ENCODE measurements at regions not wholly inside any gene's neighbourhood (a gene's known extent, or its start where the extent isn't known, plus 50 kb on each side); places are given as distances from the start of the nearest gene placed in this dataset.

GRCh38 chr18:54700580-54700979 is 109.5 kb downstream of the DYNAP start:
- H3K9me3 ChIP-seq (ENCODE audit: insufficient read depth, low read length, severe bottlenecking): no peaks in the 10 kb centered on the region

GRCh38 chr18:54702686-54703085 is 111.6 kb downstream of the DYNAP start:
- Histone ChIP-seq H3K79me2 (ENCODE audit: insufficient read depth, low read length) (no peaks in the 10 kb centered on the region), H3K4me2 (ENCODE audit: insufficient read depth, low read length) (no peak overlapping the region), H3K27me3 (ENCODE audit: insufficient read depth, low read length, poor library complexity) (no peaks in the 10 kb centered on the region), H3K4me3 (ENCODE audit: low read depth in 1 of 2, low read length in 2 of 2) (no peak overlapping the region), H2AFZ (ENCODE audit: low read depth, low read length) (no peak overlapping the region), H4K20me1 (ENCODE audit: insufficient read depth, low read length) (no peaks in the 10 kb centered on the region), H3K36me3 (ENCODE audit: insufficient read depth, low read length) (no peaks in the 10 kb centered on the region), H3K27ac (ENCODE audit: low read length) (no peak overlapping the region), H3K9ac (ENCODE audit: low read depth, low read length) (no peak overlapping the region), H3K4me1 (ENCODE audit: insufficient read depth, low read length) (no peaks in the 10 kb centered on the region), H3K9me3 (ENCODE audit: insufficient read depth, low read length, severe bottlenecking) (no peaks in the 10 kb centered on the region)
- no peak for TF ChIP-seq CTCF (IDR thresholded peaks at IDR 0.05; ENCODE audit: borderline replicate concordance, extremely low read depth, low read length, poor library complexity, severe bottlenecking)
- TF ChIP-seq EZH2 (IDR thresholded peaks at IDR 0.05; ENCODE audit: borderline replicate concordance, low read depth, low read length, severe bottlenecking): no peak
- ATAC-seq (ENCODE audit: insufficient read depth, low read depth) (no peak), DNase-seq (no peak)

More at GRCh38 chr18:54700580-54700979, 109.5 kb downstream of the DYNAP start:
- H3K27me3 ChIP-seq (ENCODE audit: insufficient read depth, low read length, poor library complexity): no peaks in the 10 kb centered on the region
- no peaks in the 10 kb centered on the region for H4K20me1 ChIP-seq (ENCODE audit: insufficient read depth, low read length)
- no peak overlapping the region for H3K9ac ChIP-seq (ENCODE audit: low read depth, low read length)
- no peaks in the 10 kb centered on the region for H3K36me3 ChIP-seq (ENCODE audit: insufficient read depth, low read length)
- H3K79me2 ChIP-seq (ENCODE audit: insufficient read depth, low read length): no peaks in the 10 kb centered on the region
- H3K27ac ChIP-seq (ENCODE audit: low read length): no peak overlapping the region
- TF ChIP-seq CTCF (IDR thresholded peaks at IDR 0.05; ENCODE audit: borderline replicate concordance, extremely low read depth, low read length, poor library complexity, severe bottlenecking): no peak
- TF ChIP-seq EZH2 (IDR thresholded peaks at IDR 0.05; ENCODE audit: borderline replicate concordance, low read depth, low read length, severe bottlenecking): no peak
- no peak overlapping the region for H3K4me3 ChIP-seq (ENCODE audit: low read depth in 1 of 2, low read length in 2 of 2)
- ATAC-seq (ENCODE audit: insufficient read depth, low read depth) (no peak), DNase-seq (no peak)
- no peak overlapping the region for H3K4me2 ChIP-seq (ENCODE audit: insufficient read depth, low read length)
- no peaks in the 10 kb centered on the region for H3K4me1 ChIP-seq (ENCODE audit: insufficient read depth, low read length)
- H2AFZ ChIP-seq (ENCODE audit: low read depth, low read length): no peak overlapping the region

- Histone ChIP-seq H3K27ac (ENCODE audit: low read length) (no peak overlapping the region), H3K36me3 (ENCODE audit: insufficient read depth, low read length) (no peaks in the 10 kb centered on the region), H3K27me3 (ENCODE audit: insufficient read depth, low read length, poor library complexity) (no peaks in the 10 kb centered on the region), H4K20me1 (ENCODE audit: insufficient read depth, low read length) (no peaks in the 10 kb centered on the region), H3K9ac (ENCODE audit: low read depth, low read length) (no peak overlapping the region), H3K4me1 (ENCODE audit: insufficient read depth, low read length) (peaks cover 14% of the 10 kb centered on the region; the same call in 1 of the 2 replicates), H3K79me2 (ENCODE audit: insufficient read depth, low read length) (no peaks in the 10 kb centered on the region), H2AFZ (ENCODE audit: low read depth, low read length) (no peak overlapping the region), H3K9me3 (ENCODE audit: insufficient read depth, low read length, severe bottlenecking) (no peaks in the 10 kb centered on the region), H3K4me2 (ENCODE audit: insufficient read depth, low read length) (no peak overlapping the region), H3K4me3 (ENCODE audit: low read depth in 1 of 2, low read length in 2 of 2) (no peak overlapping the region)
- no peak for ATAC-seq (ENCODE audit: insufficient read depth, low read depth)
- TF ChIP-seq EZH2 (IDR thresholded peaks at IDR 0.05; ENCODE audit: borderline replicate concordance, low read depth, low read length, severe bottlenecking) (no peak), CTCF (IDR thresholded peaks at IDR 0.05; ENCODE audit: borderline replicate concordance, extremely low read depth, low read length, poor library complexity, severe bottlenecking) (no peak)
- DNase-seq: no peak
Observed at GRCh38 chr18:54710074-54710899, 118.0 kb upstream of the RAB27B start.

All from DND-41 (cell line).